Esophagus squamous epithelium (tissue), 4 donors: ENCODE measurements at regions not wholly inside any gene's neighbourhood (a gene's known extent, or its start where the extent isn't known, plus 50 kb on each side); places are given as distances from the start of the nearest gene placed in this dataset.

Source experiments
- POLR2A ChIP-seq, 4 donors: fragments of 450-650 bp; IDR thresholded peaks; one replicate each; pipeline ENCODE4 v1.6.1; 2017; ENCODE audit warnings: antibody characterized with exemption in 4 of 4, mild to moderate bottlenecking in 4 of 4, moderate library complexity in 3 of 4
- TF ChIP-seq, protein P1 (sequence below), 6 experiments: fragments of 450-650 bp in 4 of 6; fragments of 200-600 bp in 2 of 6; sonication (generic) in 2 of 6; IDR thresholded peaks; one replicate each; pipeline ENCODE4 v1.5.1; 2016 to 2019; ENCODE audit warnings: antibody characterized with exemption in 6 of 6, mild to moderate bottlenecking in 4 of 6, moderate library complexity in 4 of 6

DNA sequence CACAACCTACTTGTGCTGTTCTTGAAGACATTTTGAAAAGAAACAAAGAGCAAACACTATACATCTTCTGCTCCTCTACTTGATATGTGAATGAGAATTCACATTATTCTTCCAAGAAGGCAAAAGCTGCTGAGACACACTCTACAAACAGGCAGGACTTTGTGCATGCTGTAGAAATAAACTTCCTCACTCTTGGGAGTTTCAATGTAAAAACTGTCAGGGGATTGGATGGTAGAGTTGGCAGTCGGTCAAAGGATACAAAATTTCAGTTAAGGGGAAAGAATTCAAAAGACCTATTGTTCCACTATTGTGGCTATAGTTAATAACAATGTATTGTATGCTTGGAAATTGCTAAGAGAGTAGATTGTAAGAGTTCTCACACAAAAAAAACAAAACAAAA is 196.3 kb downstream of the MC4R start:
- TF ChIP-seq, protein P1, sequence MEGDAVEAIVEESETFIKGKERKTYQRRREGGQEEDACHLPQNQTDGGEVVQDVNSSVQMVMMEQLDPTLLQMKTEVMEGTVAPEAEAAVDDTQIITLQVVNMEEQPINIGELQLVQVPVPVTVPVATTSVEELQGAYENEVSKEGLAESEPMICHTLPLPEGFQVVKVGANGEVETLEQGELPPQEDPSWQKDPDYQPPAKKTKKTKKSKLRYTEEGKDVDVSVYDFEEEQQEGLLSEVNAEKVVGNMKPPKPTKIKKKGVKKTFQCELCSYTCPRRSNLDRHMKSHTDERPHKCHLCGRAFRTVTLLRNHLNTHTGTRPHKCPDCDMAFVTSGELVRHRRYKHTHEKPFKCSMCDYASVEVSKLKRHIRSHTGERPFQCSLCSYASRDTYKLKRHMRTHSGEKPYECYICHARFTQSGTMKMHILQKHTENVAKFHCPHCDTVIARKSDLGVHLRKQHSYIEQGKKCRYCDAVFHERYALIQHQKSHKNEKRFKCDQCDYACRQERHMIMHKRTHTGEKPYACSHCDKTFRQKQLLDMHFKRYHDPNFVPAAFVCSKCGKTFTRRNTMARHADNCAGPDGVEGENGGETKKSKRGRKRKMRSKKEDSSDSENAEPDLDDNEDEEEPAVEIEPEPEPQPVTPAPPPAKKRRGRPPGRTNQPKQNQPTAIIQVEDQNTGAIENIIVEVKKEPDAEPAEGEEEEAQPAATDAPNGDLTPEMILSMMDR (IDR thresholded peaks at IDR 0.05) = no peak
- no peak for TF ChIP-seq POLR2A (IDR thresholded peaks at IDR 0.05)
